ENCODE measurements at regions not wholly inside any gene's neighbourhood (a gene's known extent, or its start where the extent isn't known, plus 50 kb on each side); places are given as distances from the start of the nearest gene placed in this dataset.
A peak's percentile ranks its signal among the peaks of the same experiment; 100 is the strongest.

DNA sequence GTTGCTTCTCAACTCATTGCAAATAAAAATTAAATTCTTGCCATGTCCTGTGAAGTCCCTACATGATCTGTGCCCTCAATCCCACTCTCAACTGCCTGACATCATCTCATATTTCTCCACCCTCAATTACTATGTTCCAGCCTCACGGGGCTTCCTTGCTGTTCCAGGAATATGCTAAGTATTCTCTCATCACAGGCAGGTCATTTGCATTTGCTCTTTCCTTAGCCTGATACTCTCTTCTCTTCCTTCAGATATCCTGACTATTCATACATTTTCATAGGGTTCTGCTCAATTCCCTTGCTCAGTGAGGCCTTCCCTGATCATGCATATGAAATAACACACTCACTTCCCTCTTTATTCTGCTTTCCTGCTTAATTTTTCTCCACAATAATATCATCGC is 135.1 kb upstream of the DAB2 start:
- TF ChIP-seq CTCF (IDR thresholded peaks at IDR 0.05) = no peak
- Histone ChIP-seq H3K4me3 (no peak overlapping the region), H3K36me3 (ENCODE audit: low read depth) (no peaks in the 10 kb centered on the region), H3K4me1 (ENCODE audit: low read depth) (no peaks in the 10 kb centered on the region), H3K9me3 (no peaks in the 10 kb centered on the region)
- DNase-seq = no peak
- intact Hi-C loops (cut with DNase I, micrococcal nuclease) = no loop called here
- ATAC-seq = no peak

GRCh38 chr5:39558541-39558940 is 133.8 kb upstream of the DAB2 start:
- Histone ChIP-seq H3K4me3 (no peak overlapping the region), H3K4me1 (ENCODE audit: low read depth) (no peaks in the 10 kb centered on the region), H3K9me3 (no peaks in the 10 kb centered on the region), H3K36me3 (ENCODE audit: low read depth) (no peaks in the 10 kb centered on the region)
- TF ChIP-seq CTCF (IDR thresholded peaks at IDR 0.05) = no peak
- DNase-seq = no peak
- intact Hi-C loops (cut with DNase I, micrococcal nuclease) = no loop called here
- no peak for ATAC-seq

DNA sequence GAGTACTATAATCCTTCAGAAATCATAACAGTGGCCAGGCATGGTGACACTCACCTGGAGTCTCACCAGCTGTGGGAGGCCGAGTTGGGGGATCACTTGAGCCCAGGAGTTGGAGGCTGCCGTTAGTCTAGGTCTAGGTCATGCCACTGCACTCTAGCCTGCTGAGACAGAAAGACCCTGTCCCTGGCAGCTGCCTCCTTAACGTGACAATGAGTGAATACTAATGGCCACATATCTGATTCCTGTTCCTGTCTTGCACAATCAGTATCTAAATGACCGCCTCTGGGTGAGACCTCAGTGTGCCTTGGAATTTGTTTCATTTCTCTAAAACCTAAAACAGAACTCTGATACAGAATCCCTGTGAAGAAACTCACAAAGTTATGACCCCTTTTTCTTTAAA is 131.0 kb upstream of the DAB2 start:
- Histone ChIP-seq H3K4me3 (no peak overlapping the region), H3K36me3 (ENCODE audit: low read depth) (no peaks in the 10 kb centered on the region), H3K9me3 (no peaks in the 10 kb centered on the region), H3K4me1 (ENCODE audit: low read depth) (no peaks in the 10 kb centered on the region)
- intact Hi-C loops (cut with DNase I, micrococcal nuclease) = no loop called here
- no peak for ATAC-seq
- no peak for DNase-seq
- TF ChIP-seq CTCF (IDR thresholded peaks at IDR 0.05) = no peak

GRCh38 chr5:39547553-39548154 is 122.9 kb upstream of the DAB2 start:
- H3K9me3 ChIP-seq = no peaks in the 10 kb centered on the region
- peak in 1 of 3 donors; percentile 84 for DNase-seq
- TF ChIP-seq CTCF (IDR thresholded peaks at IDR 0.05) = no peak
- ATAC-seq = peak; percentile 83
- H3K4me3 ChIP-seq = no peak overlapping the region
- intact Hi-C loops (cut with DNase I, micrococcal nuclease) = loop anchor here (2.0 to 10.0 kb wide), 3 partner anchors 170 to 323 kb away; no protein-coding TSS in a partner anchor
- H3K4me1 ChIP-seq (ENCODE audit: low read depth) = peaks cover 7% of the 10 kb centered on the region
- no peaks in the 10 kb centered on the region for H3K36me3 ChIP-seq (ENCODE audit: low read depth)

DNA sequence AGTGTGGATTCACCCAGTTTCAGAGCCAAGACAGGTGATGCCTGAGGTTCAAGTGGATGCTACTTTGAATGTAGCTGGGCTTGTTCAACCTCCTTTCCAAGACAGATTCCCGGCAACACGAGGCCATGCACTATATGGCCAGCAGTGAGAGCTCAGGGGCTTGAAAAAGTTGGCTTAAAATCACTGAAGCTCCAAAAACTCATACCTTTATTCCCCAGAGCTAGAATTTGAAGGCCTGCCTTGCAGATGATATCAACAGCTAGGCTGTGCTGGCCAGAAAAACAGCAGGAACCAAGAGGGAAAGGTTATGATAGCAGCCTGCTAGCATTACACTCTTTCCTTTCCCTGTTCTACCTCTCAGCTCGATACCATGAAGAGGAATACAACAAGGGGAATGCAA is 120.2 kb upstream of the DAB2 start:
- no peak for DNase-seq
- Histone ChIP-seq H3K36me3 (ENCODE audit: low read depth) (no peaks in the 10 kb centered on the region), H3K4me3 (no peak overlapping the region), H3K9me3 (no peaks in the 10 kb centered on the region), H3K4me1 (ENCODE audit: low read depth) (peaks cover 7% of the 10 kb centered on the region)
- TF ChIP-seq CTCF (IDR thresholded peaks at IDR 0.05) = no peak
- intact Hi-C loops (cut with DNase I, micrococcal nuclease) = loop anchor here (5.0 to 10.0 kb wide), 2 partner anchors 168 to 320 kb away; no protein-coding TSS in a partner anchor
- no peak for ATAC-seq

GRCh38 chr5:39543335-39543734 is 118.6 kb upstream of the DAB2 start:
- ATAC-seq = peak; percentile 59
- TF ChIP-seq CTCF (IDR thresholded peaks at IDR 0.05) = no peak
- H3K9me3 ChIP-seq = no peaks in the 10 kb centered on the region
- no peak for DNase-seq
- peaks cover 7% of the 10 kb centered on the region for H3K4me1 ChIP-seq (ENCODE audit: low read depth)
- intact Hi-C loops (cut with DNase I, micrococcal nuclease) = loop anchor here in 1 of 2 donors (10.0 kb wide), 1 partner anchor 319 kb away; no protein-coding TSS in a partner anchor
- H3K4me3 ChIP-seq = no peak overlapping the region
- no peaks in the 10 kb centered on the region for H3K36me3 ChIP-seq (ENCODE audit: low read depth)
